ENCODE measurements at regions not wholly inside any gene's neighbourhood (a gene's known extent, or its start where the extent isn't known, plus 50 kb on each side); places are given as distances from the start of the nearest gene placed in this dataset.
"Not testable (repeated sequence)": the region's sequence is repeated elsewhere in the genome, so short reads cannot be mapped to it uniquely, and the experiment has no call there.

- DNase-seq (ENCODE audit: low spot score), result no peak
These were observed 313.6 kb downstream of the TBC1D32 start for GRCh38 chr6:121020656-121021055.

- no peak for DNase-seq (ENCODE audit: low spot score)
These were observed 325.7 kb downstream of the TBC1D32 start for GRCh38 chr6:121008553-121008952.

- DNase-seq (ENCODE audit: low spot score), result no peak
These were observed 328.3 kb downstream of the TBC1D32 start for GRCh38 chr6:121006024-121006423.

DNA sequence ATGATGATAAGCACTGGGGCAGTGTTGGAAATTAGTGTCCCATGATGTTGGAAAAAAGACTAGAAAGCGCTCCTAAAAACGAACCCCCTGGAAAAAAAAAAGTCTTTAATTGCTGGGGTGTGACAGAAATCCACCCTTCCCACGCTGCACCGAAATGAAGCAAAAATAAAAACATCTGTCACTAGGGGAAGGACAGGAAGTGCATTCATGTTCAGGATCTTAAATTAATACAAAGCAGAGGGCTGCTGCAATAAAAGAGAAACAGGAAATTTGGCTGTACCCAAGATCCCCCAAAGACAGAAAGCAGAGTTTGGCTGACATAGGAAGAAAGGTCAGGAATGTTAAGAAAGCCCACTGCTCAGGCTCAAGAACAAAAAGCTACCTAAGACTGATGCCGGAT is 333.9 kb downstream of the TBC1D32 start:
- DNase-seq (ENCODE audit: low spot score), result no peak

DNA sequence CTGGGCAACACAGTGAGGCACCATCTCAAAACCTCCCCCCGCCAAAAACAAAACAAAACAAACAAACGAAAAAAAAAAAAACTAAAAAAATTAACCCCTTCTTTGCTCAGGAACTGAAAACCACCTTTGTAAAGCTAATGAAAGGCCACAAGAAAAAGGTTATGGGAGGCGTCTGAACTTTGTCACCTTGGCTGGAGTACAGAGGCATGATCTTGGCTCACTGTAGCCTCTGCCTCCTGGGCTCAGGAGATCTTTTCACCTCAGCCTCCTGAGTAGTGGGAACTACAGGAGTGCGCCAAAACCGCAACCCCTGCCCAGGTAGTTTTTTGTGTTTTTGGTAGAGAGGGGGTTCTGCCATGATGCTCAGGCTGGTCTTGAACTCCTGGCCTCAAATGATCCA is 337.9 kb downstream of the TBC1D32 start:
- no peak for DNase-seq (ENCODE audit: low spot score)

GRCh38 chr6:120994573-120994967 is 339.7 kb downstream of the TBC1D32 start:
- no peak for DNase-seq (ENCODE audit: low spot score)

GRCh38 chr6:120993929-120994572 is 340.2 kb downstream of the TBC1D32 start:
- no peak for DNase-seq (ENCODE audit: low spot score)

GRCh38 chr6:120992257-120992656 is 342.0 kb downstream of the TBC1D32 start:
- no peak for DNase-seq (ENCODE audit: low spot score)

DNA sequence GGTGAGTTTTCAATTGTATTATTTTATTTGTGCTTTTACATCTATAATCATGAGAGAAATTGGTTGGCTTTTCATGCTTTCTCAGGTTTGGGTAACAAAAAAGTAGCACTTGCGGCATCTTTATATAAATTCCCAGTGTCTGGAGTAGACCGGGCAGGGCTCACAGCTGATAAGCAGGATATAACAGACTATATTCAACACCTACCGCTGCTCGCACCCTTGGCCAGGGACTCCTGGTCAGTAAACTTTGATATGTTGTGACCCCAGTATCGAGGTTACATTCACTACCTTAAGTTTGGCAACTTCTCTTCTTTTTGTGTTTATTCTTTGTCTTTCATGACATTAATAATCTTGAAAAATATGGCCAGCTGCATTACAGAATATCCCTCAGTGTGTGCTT is 343.4 kb downstream of the TBC1D32 start:
- DNase-seq (ENCODE audit: low spot score), result no peak

DNA sequence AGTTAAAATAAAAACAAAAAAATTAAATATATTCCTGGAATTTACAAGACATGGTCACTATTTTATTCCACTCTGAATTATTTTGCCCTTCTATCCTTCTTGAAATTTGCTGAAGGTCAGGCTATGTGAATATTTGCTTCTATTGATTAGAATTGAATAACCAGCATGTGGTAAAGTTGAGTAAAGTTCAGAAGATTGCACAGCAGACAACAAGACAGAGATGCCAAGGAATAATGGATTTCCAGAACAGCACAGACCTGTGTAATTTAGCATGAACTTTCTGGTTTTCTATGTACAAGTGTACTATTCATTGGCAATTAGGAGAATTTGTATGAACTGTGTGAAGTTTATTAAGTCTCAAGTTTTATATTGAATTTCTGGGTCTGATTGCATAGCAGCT is 352.4 kb downstream of the TBC1D32 start:
- no peak for DNase-seq (ENCODE audit: low spot score)

- DNase-seq (ENCODE audit: low spot score), result no peak
These were observed 368.0 kb downstream of the TBC1D32 start for GRCh38 chr6:120966321-120966720.

DNA sequence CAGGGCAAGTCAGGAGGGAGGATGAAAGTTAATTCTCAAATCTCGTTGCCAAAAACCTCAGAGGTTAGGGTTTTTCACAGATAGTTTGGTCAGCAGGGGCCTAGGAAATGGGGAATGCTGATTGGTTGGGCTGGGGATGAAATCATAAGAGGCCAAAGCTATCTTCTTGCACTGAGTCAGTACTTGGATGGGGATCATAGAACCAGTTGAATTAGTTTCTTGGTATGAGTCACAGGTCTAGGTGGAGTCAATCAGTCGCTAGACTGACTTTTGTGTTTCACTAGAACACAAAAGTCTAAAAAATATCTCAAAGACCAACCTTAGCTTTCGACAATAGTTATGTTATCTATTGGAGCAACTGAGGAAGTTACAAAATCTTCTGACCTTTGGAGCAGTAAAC is 368.5 kb downstream of the TBC1D32 start:
- DNase-seq (ENCODE audit: low spot score), result no peak

GRCh38 chr6:120960761-120961160 is 373.5 kb downstream of the TBC1D32 start:
- DNase-seq (ENCODE audit: low spot score), result no peak

- DNase-seq (ENCODE audit: low spot score), result no peak
These were observed 380.2 kb downstream of the TBC1D32 start for GRCh38 chr6:120954111-120954510.

DNA sequence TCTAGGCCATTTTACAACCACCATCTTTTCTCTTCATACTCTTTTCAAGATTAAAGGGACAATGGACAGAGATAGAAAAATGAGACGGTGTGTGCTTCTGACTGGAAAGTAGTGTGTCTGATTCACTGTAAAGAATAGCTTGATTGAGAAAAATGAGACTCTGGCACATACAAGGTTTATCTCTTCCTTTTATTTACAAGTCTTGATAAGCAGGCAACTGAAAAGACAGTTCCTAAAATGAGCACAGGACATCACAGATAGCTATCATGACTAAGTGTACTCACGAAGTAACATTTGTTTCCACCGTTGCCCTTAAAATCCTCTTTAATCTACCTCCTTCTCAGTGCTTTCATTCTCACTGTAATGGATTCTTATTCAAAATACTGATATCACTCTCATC is 383.0 kb downstream of the TBC1D32 start:
- no peak for DNase-seq (ENCODE audit: low spot score)

DNA sequence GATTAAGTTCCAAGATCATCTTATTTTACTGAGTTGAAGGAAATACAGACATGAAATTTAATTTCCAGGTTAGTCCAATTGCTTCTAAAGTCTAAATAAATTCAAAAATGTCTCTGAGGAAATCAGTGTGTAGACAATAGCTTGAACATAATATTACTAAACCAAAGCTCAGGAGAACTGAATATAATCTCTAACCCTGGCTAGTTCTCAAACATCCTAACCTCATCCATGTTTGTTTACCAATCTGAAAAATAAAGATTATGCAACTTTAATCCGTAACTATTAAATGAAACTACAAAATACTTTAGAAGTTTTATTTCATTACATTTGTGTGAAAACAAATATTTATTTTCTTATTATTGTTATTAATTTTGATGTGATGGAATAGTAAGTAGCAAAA is 387.2 kb downstream of the TBC1D32 start:
- no peak for DNase-seq (ENCODE audit: low spot score)

DNA sequence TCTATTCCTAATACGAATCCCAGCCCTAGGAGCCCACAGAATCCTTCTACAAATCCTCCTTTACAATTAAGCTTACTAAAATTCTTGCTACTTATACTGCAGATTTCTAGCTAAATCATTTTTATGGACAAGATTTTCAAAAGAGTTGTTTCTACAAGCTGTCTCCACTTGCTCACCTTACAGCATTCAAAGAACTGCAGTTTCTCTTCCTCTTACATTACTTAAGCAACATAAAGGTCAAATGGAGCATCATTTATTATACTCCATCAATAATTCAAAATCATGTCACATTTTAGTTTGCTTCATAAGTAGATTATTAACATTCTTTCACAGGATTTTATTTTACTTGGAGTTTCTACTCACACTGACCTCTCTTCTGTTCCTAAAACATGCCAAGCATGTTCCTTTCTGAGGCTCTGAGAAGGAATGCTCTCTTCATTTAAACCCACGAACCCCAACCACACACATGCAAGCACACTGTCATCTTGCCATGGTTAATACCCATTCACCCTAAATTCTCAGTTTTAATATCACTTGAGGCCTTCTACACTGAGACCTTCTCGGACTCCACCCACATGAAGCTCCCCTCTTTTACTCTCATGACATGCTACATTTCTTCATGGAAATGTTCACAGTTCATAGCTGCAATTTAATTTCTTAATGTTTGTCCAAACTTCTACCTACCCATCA is 388.2 kb downstream of the TBC1D32 start:
- DNase-seq (ENCODE audit: low spot score), result no peak

DNA sequence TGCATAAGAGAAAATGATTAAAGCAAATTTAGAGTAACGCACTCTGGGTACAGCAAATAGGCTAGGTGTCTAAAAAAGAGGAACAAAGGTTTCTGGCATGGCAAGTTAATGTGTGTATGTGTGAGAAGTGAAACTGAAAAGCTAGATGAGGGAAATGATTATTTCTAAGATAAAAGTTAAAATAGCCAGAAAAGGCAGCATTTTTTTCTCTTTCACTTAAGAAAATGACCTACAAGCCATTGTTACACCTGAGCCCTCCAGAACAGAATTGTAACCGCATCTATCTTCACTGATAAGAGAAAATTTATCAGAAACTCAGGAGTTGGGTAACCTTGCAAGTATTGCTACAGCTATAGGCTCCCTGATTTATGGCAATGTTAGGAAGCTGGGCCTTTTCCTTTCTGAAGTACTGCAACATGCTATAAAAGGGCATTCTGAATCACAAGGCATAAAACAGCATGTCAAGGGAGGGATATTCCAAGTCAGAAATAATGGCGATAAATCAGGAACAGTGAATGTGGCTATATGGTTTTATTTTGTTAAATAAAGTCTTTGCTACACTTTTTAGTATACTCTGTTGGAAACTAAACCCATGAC is 395.3 kb downstream of the TBC1D32 start:
- DNase-seq (ENCODE audit: low spot score), result no peak

- DNase-seq (ENCODE audit: low spot score), result no peak
These were observed 396.0 kb downstream of the TBC1D32 start for GRCh38 chr6:120938164-120938875.

DNA sequence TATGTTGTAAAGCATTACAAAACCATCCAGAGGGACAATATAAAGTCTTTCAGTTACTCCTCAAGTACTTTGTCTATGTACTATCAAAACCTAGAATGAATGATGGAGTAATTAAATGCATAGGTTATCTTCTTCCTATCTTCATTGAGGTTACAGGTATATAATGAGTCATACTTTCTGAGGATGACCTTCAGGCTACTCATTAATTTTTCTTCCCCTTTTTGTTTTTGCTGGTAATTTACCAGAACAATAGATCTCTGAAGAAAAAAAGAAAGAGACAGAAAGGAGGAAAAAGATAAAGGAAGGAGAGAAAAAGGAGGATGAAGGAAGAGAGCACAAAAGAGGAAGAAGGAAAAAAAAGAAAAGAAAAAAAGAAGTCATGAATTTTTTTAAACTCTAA is 398.4 kb downstream of the TBC1D32 start:
- DNase-seq (ENCODE audit: low spot score), result no peak

GRCh38 chr6:120935016-120935415 is 399.3 kb downstream of the TBC1D32 start:
- no peak for DNase-seq (ENCODE audit: low spot score)

GRCh38 chr6:120931520-120932180 is 402.6 kb downstream of the TBC1D32 start:
- not testable (repeated sequence) for DNase-seq (ENCODE audit: low spot score)
